H9 (cell line): ENCODE measurements at regions not wholly inside any gene's neighbourhood (a gene's known extent, or its start where the extent isn't known, plus 50 kb on each side); places are given as distances from the start of the nearest gene placed in this dataset.

Source experiments
- DNase-seq: peaks from one replicate; pipeline ENCODE4 v3.0.0-alpha.2; 2017
- H2AFZ ChIP-seq: one replicate; pipeline ENCODE4 v1.6.1; 2013; ENCODE audit warnings: mild to moderate bottlenecking, low read length, control low read depth, moderate library complexity
- H2AK5ac ChIP-seq: 2 replicates; pipeline ENCODE4 v1.6.1; 2013; ENCODE audit warnings: low read length, control low read depth, mixed read lengths; ENCODE audit not compliant: insufficient read length
- H2BK120ac ChIP-seq: one replicate; pipeline ENCODE4 v1.6.1; 2013; ENCODE audit warnings: low read depth, mild to moderate bottlenecking, low read length, control low read depth, inconsistent platforms; ENCODE audit not compliant: poor library complexity, severe bottlenecking
- H2BK12ac ChIP-seq: 2 replicates; pipeline ENCODE4 v1.6.1; 2013; ENCODE audit warnings: low read length, control low read depth, mixed read lengths, low read depth; ENCODE audit not compliant: insufficient read length
- H2BK15ac ChIP-seq: 2 replicates; pipeline ENCODE4 v1.6.1; 2013; ENCODE audit warnings: low read depth, low read length, control low read depth
- H2BK20ac ChIP-seq: one replicate; pipeline ENCODE4 v1.6.1; 2013; ENCODE audit warnings: low read depth, mild to moderate bottlenecking, low read length, control low read depth, inconsistent platforms; ENCODE audit not compliant: poor library complexity, severe bottlenecking
- H2BK5ac ChIP-seq: 2 replicates; pipeline ENCODE4 v1.6.1; 2013; ENCODE audit warnings: low read length, control low read depth, mixed read lengths; ENCODE audit not compliant: insufficient read length
- H3K14ac ChIP-seq: 2 replicates; pipeline ENCODE4 v1.6.1; 2013; ENCODE audit warnings: low read length, control low read depth; ENCODE audit not compliant: insufficient read depth
- H3K18ac ChIP-seq: 2 replicates; pipeline ENCODE4 v1.6.1; 2013; ENCODE audit warnings: low read depth, mild to moderate bottlenecking, mixed read lengths, low read length, control low read depth; ENCODE audit not compliant: insufficient read length
- H3K23ac ChIP-seq: 2 replicates; pipeline ENCODE4 v1.6.1; 2013; ENCODE audit warnings: low read length, control low read depth, mixed read lengths, low read depth; ENCODE audit not compliant: insufficient read length
- H3K23me2 ChIP-seq: 2 replicates; pipeline ENCODE4 v1.6.1; 2013; ENCODE audit warnings: low read depth, mild to moderate bottlenecking, mixed read lengths, low read length, control low read depth; ENCODE audit not compliant: insufficient read length, poor library complexity, severe bottlenecking
- H3K27ac ChIP-seq: 2 replicates; pipeline ENCODE4 v1.5.1; 2013; ENCODE audit warnings: low read length, control low read depth, mixed read lengths, low read depth; ENCODE audit not compliant: insufficient read length
- H3K27me3 ChIP-seq: 2 replicates; pipeline ENCODE4 v1.6.1; 2013; ENCODE audit warnings: low read length, control low read depth, inconsistent platforms; ENCODE audit not compliant: insufficient read depth
- H3K4ac ChIP-seq: 2 replicates; pipeline ENCODE4 v1.6.1; 2013; ENCODE audit warnings: low read depth, mild to moderate bottlenecking, control low read depth, inconsistent platforms, low read length, moderate library complexity
- H3K4me1 ChIP-seq: 2 replicates; pipeline ENCODE4 v1.6.1; 2013; ENCODE audit warnings: low read length, control low read depth, inconsistent platforms; ENCODE audit not compliant: insufficient read depth
- H3K4me2 ChIP-seq: 2 replicates; pipeline ENCODE4 v1.6.1; 2013; ENCODE audit warnings: low read length, control low read depth, mixed read lengths; ENCODE audit not compliant: insufficient read length, insufficient read depth
- H3K56ac ChIP-seq: 2 replicates; pipeline ENCODE4 v1.6.1; 2013; ENCODE audit warnings: low read depth, mild to moderate bottlenecking, mixed read lengths, low read length, control low read depth; ENCODE audit not compliant: insufficient read length
- H3K79me1 ChIP-seq: 2 replicates; pipeline ENCODE4 v1.6.1; 2013; ENCODE audit warnings: low read depth, mild to moderate bottlenecking, moderate library complexity, low read length, control low read depth, inconsistent platforms; ENCODE audit not compliant: insufficient read depth, poor library complexity, severe bottlenecking
- H3K79me2 ChIP-seq: 2 replicates; pipeline ENCODE4 v1.6.1; 2013; ENCODE audit warnings: low read length, control low read depth, inconsistent platforms; ENCODE audit not compliant: insufficient read depth
- H3K9ac ChIP-seq: 2 replicates; pipeline ENCODE4 v1.6.1; 2013; ENCODE audit warnings: low read length, control low read depth, mixed read lengths; ENCODE audit not compliant: insufficient read length; ENCODE audit errors: extremely low read depth
- H3K9me3 ChIP-seq: one replicate; pipeline ENCODE4 v1.6.1; 2013; ENCODE audit warnings: low read depth, low read length, inconsistent platforms; ENCODE audit not compliant: control insufficient read depth
- H3T11ph ChIP-seq: one replicate; pipeline ENCODE4 v1.6.1; 2013; ENCODE audit warnings: mild to moderate bottlenecking, low read length, control low read depth, inconsistent platforms
- H4K20me1 ChIP-seq: one replicate; pipeline ENCODE4 v1.6.1; 2013; ENCODE audit not compliant: control insufficient read depth, insufficient read length, insufficient read depth
- H4K5ac ChIP-seq: 2 replicates; pipeline ENCODE4 v1.6.1; 2013; ENCODE audit warnings: low read depth, mild to moderate bottlenecking, mixed read lengths, low read length, control low read depth; ENCODE audit not compliant: insufficient read length
- H4K8ac ChIP-seq: replicated peaks from 2 replicates; pipeline ENCODE4 v1.6.1; 2013; ENCODE audit warnings: low read length, control low read depth, mixed read lengths, low read depth; ENCODE audit not compliant: insufficient read length
- H4K91ac ChIP-seq: 2 replicates; pipeline ENCODE4 v1.6.1; 2013; ENCODE audit warnings: low read depth, mild to moderate bottlenecking, moderate library complexity, mixed read lengths, low read length, control low read depth; ENCODE audit not compliant: insufficient read length
- H3K27ac Mint-ChIP-seq, 3 experiments: 2 replicates in 2 of 3; 3 replicates in 1 of 3; pipeline ENCODE4 v1.8.0; 2020 to 2021; ENCODE audit warnings: mixed read lengths in 3 of 3, mild to moderate bottlenecking in 1 of 3, moderate library complexity in 1 of 3
- H3K27me3 Mint-ChIP-seq: 2 replicates; pipeline ENCODE4 v1.8.0; 2021; ENCODE audit warnings: low read depth, mild to moderate bottlenecking, moderate library complexity, mixed read lengths
- H3K36me3 Mint-ChIP-seq, 3 experiments: 2 replicates in 2 of 3; 3 replicates in 1 of 3; pipeline ENCODE4 v1.8.0; 2020 to 2021; ENCODE audit warnings: low read depth in 3 of 3, mixed read lengths in 3 of 3; ENCODE audit not compliant: insufficient read depth in 1 of 3
- H3K4me1 Mint-ChIP-seq, 2 experiments: 2 replicates each; pipeline ENCODE4 v1.8.0; 2020; ENCODE audit warnings: mixed read lengths in 2 of 2
- H3K4me3 Mint-ChIP-seq, 2 experiments: 2 replicates in 1 of 2; 3 replicates in 1 of 2; pipeline ENCODE4 v1.8.0; 2020 to 2021; ENCODE audit warnings: mild to moderate bottlenecking in 2 of 2, mixed read lengths in 2 of 2, moderate library complexity in 1 of 2
- H3K9me3 Mint-ChIP-seq, 2 experiments: 2 replicates in 1 of 2; 3 replicates in 1 of 2; pipeline ENCODE4 v1.8.0; 2020; ENCODE audit warnings: mild to moderate bottlenecking in 2 of 2, mixed read lengths in 2 of 2, moderate library complexity in 1 of 2
- WGBS: extraction: QIAGEN DNeasy Blood & Tissue Kit; methylation state at CpG from one replicate; pipeline ENCODE4 v1.1.7; 2013; ENCODE audit warnings: missing lambda C conversion rate, low lambda C conversion rate, mixed read lengths; ENCODE audit not compliant: insufficient read length; ENCODE audit errors: extremely low coverage; 5-methylcytosine and 5-hydroxymethylcytosine counted together
- TF ChIP-seq, protein P1 (sequence below): fragments of 200-600 bp; sonication (generic); conservative IDR thresholded peaks from 3 replicates; pipeline ENCODE4 v1.8.0; 2021; ENCODE audit warnings: antibody characterized with exemption, mild to moderate bottlenecking

DNA sequence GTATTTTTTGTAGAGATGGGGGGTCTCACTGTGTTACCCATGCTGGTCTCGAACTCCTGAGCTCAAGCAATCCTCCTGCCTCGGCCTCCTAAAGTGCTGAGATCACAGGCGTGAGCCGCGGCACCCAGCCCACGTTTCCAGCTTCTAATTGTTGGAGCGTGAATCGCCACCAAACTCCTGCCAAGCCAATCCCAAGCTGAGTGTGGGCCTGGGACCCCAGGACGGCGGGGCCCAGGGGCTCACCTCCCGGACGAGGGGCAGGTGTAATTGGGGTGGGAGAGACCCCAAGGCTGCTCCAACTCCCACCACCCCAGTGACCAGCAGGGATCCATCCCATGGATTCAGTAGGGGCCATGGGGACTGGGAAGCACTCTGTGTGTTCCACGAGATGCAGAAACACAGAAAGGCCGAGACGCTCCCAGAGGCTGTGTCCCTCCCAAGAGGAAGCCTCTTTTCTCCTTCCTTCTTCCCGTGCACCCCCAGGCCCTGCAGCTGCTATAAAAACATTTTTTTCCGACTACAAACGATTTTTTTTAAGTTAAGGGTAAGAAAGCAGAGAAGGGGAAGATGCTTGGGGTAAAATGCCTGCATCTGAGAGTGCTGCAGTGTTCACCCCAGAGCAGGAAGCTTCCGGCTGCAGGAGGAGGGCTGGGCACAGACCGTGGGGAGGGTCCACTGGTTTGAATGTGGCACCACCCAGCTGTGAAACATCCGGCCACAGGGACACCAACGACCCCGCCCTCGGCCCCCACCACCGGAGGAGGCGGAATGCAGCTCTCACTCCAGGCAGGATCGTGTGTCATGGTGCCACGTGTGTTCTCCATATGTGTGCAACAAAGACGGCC, 76.5 kb downstream of the MICALL2 start:
- WGBS: no CpG with 5 or more reads among the region's 29 CpGs
- H3K36me3 Mint-ChIP-seq: no peaks in the 10 kb centered on the region
- H4K20me1 ChIP-seq: no peaks in the 10 kb centered on the region

More for the DNA sequence above, 76.5 kb downstream of the MICALL2 start:
- Histone ChIP-seq H2BK120ac (no peak overlapping the region), H3K23me2 (no peaks in the 10 kb centered on the region), H3K14ac (no peak overlapping the region; the same call in 1 of the 2 replicates), H3K27ac (no peak overlapping the region), H3K23ac (no peak overlapping the region), H3K27me3 (no peaks in the 10 kb centered on the region), H3K4ac (no peak overlapping the region), H2BK15ac (no peak overlapping the region), H4K8ac (no peak overlapping the region), H3K9ac (no peak overlapping the region), H3K79me2 (no peaks in the 10 kb centered on the region), H4K91ac (no peak overlapping the region), H3T11ph (no peak overlapping the region), H3K56ac (no peak overlapping the region), H3K18ac (no peak overlapping the region), H2BK12ac (no peak overlapping the region), H2AFZ (no peak overlapping the region), H2BK20ac (no peak overlapping the region), H2AK5ac (no peak overlapping the region), H3K79me1 (no peaks in the 10 kb centered on the region), H3K4me2 (no peak overlapping the region), H3K9me3 (no peaks in the 10 kb centered on the region), H2BK5ac (no peak overlapping the region), H3K4me1 (no peaks in the 10 kb centered on the region), H4K5ac (no peak overlapping the region)
- Mint-ChIP-seq H3K27ac (no peak overlapping the region; a peak in 1 of 7 replicates), H3K27me3 (peaks cover 19% of the 10 kb centered on the region), H3K9me3 (no peaks in the 10 kb centered on the region), H3K4me3 (no peak overlapping the region), H3K4me1 (0 out of 4 replicates have a peak, but pooled peaks cover 0 to 3% of the 10 kb centered on the region in 2 experiments)
- no peak for DNase-seq
- TF ChIP-seq, protein P1, sequence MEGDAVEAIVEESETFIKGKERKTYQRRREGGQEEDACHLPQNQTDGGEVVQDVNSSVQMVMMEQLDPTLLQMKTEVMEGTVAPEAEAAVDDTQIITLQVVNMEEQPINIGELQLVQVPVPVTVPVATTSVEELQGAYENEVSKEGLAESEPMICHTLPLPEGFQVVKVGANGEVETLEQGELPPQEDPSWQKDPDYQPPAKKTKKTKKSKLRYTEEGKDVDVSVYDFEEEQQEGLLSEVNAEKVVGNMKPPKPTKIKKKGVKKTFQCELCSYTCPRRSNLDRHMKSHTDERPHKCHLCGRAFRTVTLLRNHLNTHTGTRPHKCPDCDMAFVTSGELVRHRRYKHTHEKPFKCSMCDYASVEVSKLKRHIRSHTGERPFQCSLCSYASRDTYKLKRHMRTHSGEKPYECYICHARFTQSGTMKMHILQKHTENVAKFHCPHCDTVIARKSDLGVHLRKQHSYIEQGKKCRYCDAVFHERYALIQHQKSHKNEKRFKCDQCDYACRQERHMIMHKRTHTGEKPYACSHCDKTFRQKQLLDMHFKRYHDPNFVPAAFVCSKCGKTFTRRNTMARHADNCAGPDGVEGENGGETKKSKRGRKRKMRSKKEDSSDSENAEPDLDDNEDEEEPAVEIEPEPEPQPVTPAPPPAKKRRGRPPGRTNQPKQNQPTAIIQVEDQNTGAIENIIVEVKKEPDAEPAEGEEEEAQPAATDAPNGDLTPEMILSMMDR: no peak
